Adipocyte (in vitro differentiated cells): ENCODE measurements at regions not wholly inside any gene's neighbourhood (a gene's known extent, or its start where the extent isn't known, plus 50 kb on each side); places are given as distances from the start of the nearest gene placed in this dataset.
"Not testable (repeated sequence)": the region's sequence is repeated elsewhere in the genome, so short reads cannot be mapped to it uniquely, and the experiment has no call there.

ENCODE experiments used
- DNase-seq: peaks from one replicate; pipeline ENCODE4 v3.0.0-alpha.2; 2015; ENCODE audit warnings: low read depth
- H3K27me3 ChIP-seq: replicated peaks from 2 replicates; pipeline ENCODE4 v1.7.0; 2013; ENCODE audit warnings: mild to moderate bottlenecking, low read length, moderate library complexity; ENCODE audit not compliant: control insufficient read depth, insufficient read depth
- H3K36me3 ChIP-seq: 2 replicates; pipeline ENCODE4 v1.7.0; 2013; ENCODE audit warnings: low read length, mild to moderate bottlenecking, moderate library complexity; ENCODE audit not compliant: control insufficient read depth, insufficient read depth, severe bottlenecking
- H3K4me1 ChIP-seq: 2 replicates; pipeline ENCODE4 v1.7.0; 2013; ENCODE audit warnings: mild to moderate bottlenecking, low read length, moderate library complexity; ENCODE audit not compliant: control insufficient read depth, insufficient read depth
- H3K4me3 ChIP-seq: 2 replicates; pipeline ENCODE4 v1.7.0; 2013; ENCODE audit warnings: mild to moderate bottlenecking, low read length, moderate library complexity
- H3K9ac ChIP-seq: 2 replicates; pipeline ENCODE4 v1.7.0; 2013; ENCODE audit warnings: mild to moderate bottlenecking, low read length, moderate library complexity
- H3K9me3 ChIP-seq: 2 replicates; pipeline ENCODE4 v1.7.0; 2013; ENCODE audit warnings: mild to moderate bottlenecking, low read length, moderate library complexity; ENCODE audit not compliant: control insufficient read depth

DNA sequence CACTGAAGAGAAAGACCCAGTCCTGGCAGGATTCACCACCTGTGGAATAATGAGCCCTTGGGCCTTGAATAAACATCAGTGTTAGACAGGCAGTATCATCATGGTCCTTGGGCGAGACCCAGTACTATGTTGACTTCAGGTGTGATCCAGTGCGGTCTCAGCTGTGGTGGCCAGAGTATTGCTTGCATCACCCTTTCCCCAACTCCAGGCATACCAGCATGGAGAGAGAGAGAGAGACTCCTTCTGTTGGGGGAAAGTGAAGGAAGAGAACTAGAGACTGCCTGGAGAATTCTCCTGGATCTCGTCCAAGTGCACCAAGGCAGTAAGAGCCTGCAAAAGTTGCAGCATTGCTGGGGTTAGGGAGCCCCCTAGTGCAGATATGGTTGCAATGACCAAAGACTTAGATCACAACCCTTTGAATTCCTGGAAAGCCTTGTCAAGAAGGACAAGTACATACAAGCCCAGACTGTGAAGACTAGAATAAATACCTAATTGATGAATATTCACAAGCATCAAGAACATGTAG, 61.1 kb upstream of the VAMP7 start:
- no peaks in the 10 kb centered on the region for H3K27me3 ChIP-seq
- no peaks in the 10 kb centered on the region for H3K36me3 ChIP-seq
- no peak overlapping the region for H3K4me3 ChIP-seq
- H3K9ac ChIP-seq = no peak overlapping the region
- no peaks in the 10 kb centered on the region for H3K4me1 ChIP-seq
- no peaks in the 10 kb centered on the region for H3K9me3 ChIP-seq
- DNase-seq = peak; percentile 91

GRCh38 chrX:155819525-155819924, 61.6 kb upstream of the VAMP7 start:
- Histone ChIP-seq H3K4me3 (no peak overlapping the region), H3K36me3 (no peaks in the 10 kb centered on the region), H3K9ac (no peak overlapping the region), H3K4me1 (no peaks in the 10 kb centered on the region), H3K9me3 (no peaks in the 10 kb centered on the region), H3K27me3 (no peaks in the 10 kb centered on the region)
- DNase-seq = no peak

DNA sequence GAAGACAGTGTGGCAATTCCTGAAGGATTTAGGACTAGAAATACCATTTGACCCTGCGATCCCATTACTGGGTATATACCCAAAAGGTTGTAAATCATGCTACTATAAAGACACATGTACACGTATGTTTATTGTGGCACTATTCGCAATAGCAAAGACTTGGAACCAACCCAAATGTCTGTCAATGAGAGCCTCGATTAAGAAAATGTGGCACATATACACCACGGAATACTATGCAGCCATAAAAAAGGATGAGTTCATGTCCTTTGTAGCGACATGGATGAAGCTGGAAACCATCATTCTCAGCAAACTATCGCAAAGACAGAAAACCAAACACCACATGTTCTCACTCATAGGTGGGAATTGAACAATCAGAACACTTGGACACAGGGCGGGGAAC, 66.8 kb upstream of the VAMP7 start:
- not testable (repeated sequence) for DNase-seq, H3K4me1 ChIP-seq, H3K36me3 ChIP-seq, H3K27me3 ChIP-seq, H3K9ac ChIP-seq, H3K9me3 ChIP-seq, H3K4me3 ChIP-seq

- Histone ChIP-seq H3K4me1 (no peaks in the 10 kb centered on the region), H3K9me3 (no peaks in the 10 kb centered on the region), H3K9ac (no peak overlapping the region), H3K27me3 (no peaks in the 10 kb centered on the region), H3K4me3 (no peak overlapping the region), H3K36me3 (no peaks in the 10 kb centered on the region)
- no peak for DNase-seq
Measured at GRCh38 chrX:155779831-155780230, 101.3 kb upstream of the VAMP7 start.

DNA sequence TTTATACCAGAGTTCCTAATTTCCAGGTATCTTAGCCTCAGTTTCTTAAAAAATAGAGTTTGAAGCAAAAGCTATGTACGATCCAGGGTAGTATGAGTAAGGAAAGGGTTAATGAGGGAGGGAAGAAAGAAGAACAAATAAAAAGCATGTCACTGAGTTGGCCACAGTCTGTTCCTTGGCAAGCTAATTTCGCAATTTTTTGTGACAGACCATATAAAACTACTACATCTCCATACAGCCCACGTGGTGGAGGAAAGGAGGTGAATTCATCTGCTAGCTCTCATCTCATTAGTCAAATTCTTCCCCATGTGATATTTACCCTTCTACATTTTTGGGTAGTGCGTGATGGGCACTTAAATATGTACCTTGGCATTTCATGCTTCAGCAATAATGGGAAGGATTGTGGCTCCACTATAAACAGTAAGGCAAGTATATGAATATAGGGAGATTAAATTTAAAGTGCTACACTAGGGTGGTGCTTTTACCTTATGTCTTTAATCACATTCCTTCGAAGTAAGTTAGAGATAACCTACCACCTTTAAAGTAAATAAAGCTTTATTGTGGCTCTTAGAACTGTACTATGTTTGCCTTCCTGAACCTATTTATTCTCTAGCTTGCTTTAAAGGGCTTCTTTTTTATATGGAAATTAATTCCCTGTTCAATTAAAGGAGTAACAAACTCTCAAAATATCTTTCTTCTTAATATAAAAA, 102.1 kb upstream of the VAMP7 start:
- Histone ChIP-seq H3K9me3 (no peaks in the 10 kb centered on the region), H3K4me1 (no peaks in the 10 kb centered on the region), H3K27me3 (no peaks in the 10 kb centered on the region), H3K4me3 (no peak overlapping the region), H3K9ac (no peak overlapping the region), H3K36me3 (no peaks in the 10 kb centered on the region)
- no peak for DNase-seq

- H3K4me1 ChIP-seq = no peaks in the 10 kb centered on the region
- H3K4me3 ChIP-seq = no peak overlapping the region
- no peaks in the 10 kb centered on the region for H3K27me3 ChIP-seq
- no peak for DNase-seq
- no peaks in the 10 kb centered on the region for H3K36me3 ChIP-seq
- no peaks in the 10 kb centered on the region for H3K9me3 ChIP-seq
- no peak overlapping the region for H3K9ac ChIP-seq
Measured at GRCh38 chrX:155774387-155774786, 106.8 kb upstream of the VAMP7 start.

DNA sequence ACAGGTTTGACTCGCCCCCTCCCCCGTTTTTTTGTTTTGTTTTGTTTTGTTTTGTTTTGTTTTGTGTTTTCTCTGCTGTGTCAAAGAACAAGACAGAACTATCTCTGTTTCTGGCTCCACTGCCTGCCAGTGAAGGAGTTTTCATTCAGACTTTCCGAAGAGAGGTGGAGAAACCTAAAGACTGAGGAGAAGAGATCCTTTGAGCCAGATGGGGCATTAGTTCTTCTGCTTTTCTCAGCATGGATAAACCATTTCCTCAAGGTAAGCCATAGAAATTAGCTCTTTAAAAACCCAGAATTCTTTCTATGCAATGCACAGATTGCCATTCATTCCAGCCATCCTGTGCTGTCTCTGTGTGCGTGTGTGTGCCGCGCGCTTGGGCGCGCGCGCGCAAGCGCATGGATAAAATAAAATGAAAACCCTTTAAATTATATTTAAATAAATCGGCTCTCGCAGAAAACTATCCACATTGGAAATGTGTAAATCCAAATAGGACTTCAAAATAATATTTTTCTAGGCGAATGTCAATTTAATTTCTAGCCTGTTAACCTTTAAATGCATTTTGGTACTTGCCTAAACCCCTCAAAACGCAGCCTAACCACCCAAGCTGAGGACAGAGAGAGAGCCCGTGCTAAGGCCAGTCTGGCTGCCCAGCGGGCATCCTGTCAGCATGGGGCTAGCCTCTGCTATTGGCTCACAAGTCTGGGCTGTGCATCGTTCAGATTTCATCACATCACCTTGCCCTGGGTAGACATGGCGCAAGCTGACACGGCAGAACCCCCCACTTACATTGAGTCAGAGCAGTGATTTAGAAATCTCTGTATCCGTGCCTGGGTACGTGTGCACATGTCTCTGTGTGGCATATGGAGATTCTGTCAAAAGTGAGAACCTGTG, 113.0 kb upstream of the VAMP7 start:
- DNase-seq = peak; percentile 83
- Histone ChIP-seq H3K27me3 (no peaks in the 10 kb centered on the region), H3K4me3 (peak overlapping the region; percentile 91), H3K9ac (peak overlapping the region; percentile 72), H3K36me3 (no peaks in the 10 kb centered on the region), H3K4me1 (no peaks in the 10 kb centered on the region), H3K9me3 (no peaks in the 10 kb centered on the region)

GRCh38 chrX:155767051-155767875, 113.9 kb upstream of the VAMP7 start:
- peak overlapping the region; percentile 81 for H3K9ac ChIP-seq
- DNase-seq = peak; percentile 86
- H3K4me3 ChIP-seq = peak overlapping the region; percentile 91
- no peaks in the 10 kb centered on the region for H3K27me3 ChIP-seq
- no peaks in the 10 kb centered on the region for H3K36me3 ChIP-seq
- no peaks in the 10 kb centered on the region for H3K4me1 ChIP-seq
- H3K9me3 ChIP-seq = no peaks in the 10 kb centered on the region

- no peak overlapping the region for H3K9ac ChIP-seq
Measured at GRCh38 chrX:155766321-155766720, 114.8 kb upstream of the VAMP7 start.

GRCh38 chrX:155761185-155761584, 120.0 kb upstream of the VAMP7 start:
- no peaks in the 10 kb centered on the region for H3K4me1 ChIP-seq
- DNase-seq = no peak
- H3K4me3 ChIP-seq = no peak overlapping the region
- no peak overlapping the region for H3K9ac ChIP-seq
- no peaks in the 10 kb centered on the region for H3K36me3 ChIP-seq
- no peaks in the 10 kb centered on the region for H3K27me3 ChIP-seq
- H3K9me3 ChIP-seq = no peaks in the 10 kb centered on the region

More at GRCh38 chrX:155766321-155766720, 114.8 kb upstream of the VAMP7 start:
- Histone ChIP-seq H3K4me3 (peak overlapping the region; percentile 91), H3K27me3 (no peaks in the 10 kb centered on the region), H3K36me3 (no peaks in the 10 kb centered on the region), H3K9me3 (no peaks in the 10 kb centered on the region), H3K4me1 (no peaks in the 10 kb centered on the region)
- no peak for DNase-seq
